WTC11 (cell line): ENCODE measurements at regions not wholly inside any gene's neighbourhood (a gene's known extent, or its start where the extent isn't known, plus 50 kb on each side); places are given as distances from the start of the nearest gene placed in this dataset.

Experiments used
- FOXJ3 ChIP-seq: sonication (generic); formaldehyde crosslinking; IDR thresholded peaks from 2 replicates; pipeline ENCODE4 v1.9.0; 2021; ENCODE audit warnings: missing genetic modification reagents, mild to moderate bottlenecking, borderline replicate concordance
- NR3C1 ChIP-seq: sonication (generic); formaldehyde crosslinking; conservative IDR thresholded peaks from 2 replicates; pipeline ENCODE4 v1.8.1; 2023; ENCODE audit warnings: low read depth, mild to moderate bottlenecking, missing genetic modification reagents
- TF ChIP-seq, protein P1 (sequence below): fragments of 200-600 bp; IDR thresholded peaks from 2 replicates; pipeline ENCODE4 v1.8.0; 2022; ENCODE audit warnings: antibody characterized with exemption
- TF ChIP-seq, protein P2 (sequence below): sonication (generic); formaldehyde crosslinking; IDR thresholded peaks from 2 replicates; pipeline ENCODE4 v1.8.0; 2022; ENCODE audit warnings: mild to moderate bottlenecking, missing genetic modification reagents
- TF ChIP-seq, protein P3 (sequence below): sonication (generic); formaldehyde crosslinking; IDR thresholded peaks from 2 replicates; pipeline ENCODE4 v1.8.1; 2022; ENCODE audit warnings: low read depth, missing genetic modification reagents, borderline replicate concordance
- TF ChIP-seq, protein P4 (sequence below): sonication (generic); formaldehyde crosslinking; IDR thresholded peaks from 2 replicates; pipeline ENCODE4 v1.8.1; 2022; ENCODE audit warnings: mild to moderate bottlenecking, missing genetic modification reagents, moderate library complexity, borderline replicate concordance

DNA sequence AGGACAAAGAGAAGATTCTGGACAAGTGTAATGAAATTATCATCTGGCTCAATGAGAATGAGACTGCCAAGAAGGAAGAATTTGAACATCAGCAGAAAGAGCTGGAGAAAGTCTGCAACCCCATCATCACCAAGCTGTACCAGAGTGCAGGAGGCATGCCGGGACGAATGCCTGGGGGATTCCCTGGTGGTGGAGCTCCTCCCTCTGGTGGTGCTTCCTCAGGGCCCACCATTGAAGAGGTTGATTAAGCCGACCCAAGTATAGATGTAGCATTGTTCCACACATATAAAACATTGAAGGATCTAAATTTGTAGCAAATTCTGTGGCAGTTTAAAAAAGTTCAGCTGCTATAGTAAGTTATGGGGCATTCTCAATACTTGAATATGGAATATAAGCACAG is 174.3 kb upstream of the CCND2 start:
- TF ChIP-seq, protein P1, sequence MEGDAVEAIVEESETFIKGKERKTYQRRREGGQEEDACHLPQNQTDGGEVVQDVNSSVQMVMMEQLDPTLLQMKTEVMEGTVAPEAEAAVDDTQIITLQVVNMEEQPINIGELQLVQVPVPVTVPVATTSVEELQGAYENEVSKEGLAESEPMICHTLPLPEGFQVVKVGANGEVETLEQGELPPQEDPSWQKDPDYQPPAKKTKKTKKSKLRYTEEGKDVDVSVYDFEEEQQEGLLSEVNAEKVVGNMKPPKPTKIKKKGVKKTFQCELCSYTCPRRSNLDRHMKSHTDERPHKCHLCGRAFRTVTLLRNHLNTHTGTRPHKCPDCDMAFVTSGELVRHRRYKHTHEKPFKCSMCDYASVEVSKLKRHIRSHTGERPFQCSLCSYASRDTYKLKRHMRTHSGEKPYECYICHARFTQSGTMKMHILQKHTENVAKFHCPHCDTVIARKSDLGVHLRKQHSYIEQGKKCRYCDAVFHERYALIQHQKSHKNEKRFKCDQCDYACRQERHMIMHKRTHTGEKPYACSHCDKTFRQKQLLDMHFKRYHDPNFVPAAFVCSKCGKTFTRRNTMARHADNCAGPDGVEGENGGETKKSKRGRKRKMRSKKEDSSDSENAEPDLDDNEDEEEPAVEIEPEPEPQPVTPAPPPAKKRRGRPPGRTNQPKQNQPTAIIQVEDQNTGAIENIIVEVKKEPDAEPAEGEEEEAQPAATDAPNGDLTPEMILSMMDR: no peak
- TF ChIP-seq, protein P2, sequence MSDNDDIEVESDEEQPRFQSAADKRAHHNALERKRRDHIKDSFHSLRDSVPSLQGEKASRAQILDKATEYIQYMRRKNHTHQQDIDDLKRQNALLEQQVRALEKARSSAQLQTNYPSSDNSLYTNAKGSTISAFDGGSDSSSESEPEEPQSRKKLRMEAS (CRISPR knock-in tag): no peak
- TF ChIP-seq, protein P3, sequence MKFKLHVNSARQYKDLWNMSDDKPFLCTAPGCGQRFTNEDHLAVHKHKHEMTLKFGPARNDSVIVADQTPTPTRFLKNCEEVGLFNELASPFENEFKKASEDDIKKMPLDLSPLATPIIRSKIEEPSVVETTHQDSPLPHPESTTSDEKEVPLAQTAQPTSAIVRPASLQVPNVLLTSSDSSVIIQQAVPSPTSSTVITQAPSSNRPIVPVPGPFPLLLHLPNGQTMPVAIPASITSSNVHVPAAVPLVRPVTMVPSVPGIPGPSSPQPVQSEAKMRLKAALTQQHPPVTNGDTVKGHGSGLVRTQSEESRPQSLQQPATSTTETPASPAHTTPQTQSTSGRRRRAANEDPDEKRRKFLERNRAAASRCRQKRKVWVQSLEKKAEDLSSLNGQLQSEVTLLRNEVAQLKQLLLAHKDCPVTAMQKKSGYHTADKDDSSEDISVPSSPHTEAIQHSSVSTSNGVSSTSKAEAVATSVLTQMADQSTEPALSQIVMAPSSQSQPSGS: no peak
- TF ChIP-seq, protein P4, sequence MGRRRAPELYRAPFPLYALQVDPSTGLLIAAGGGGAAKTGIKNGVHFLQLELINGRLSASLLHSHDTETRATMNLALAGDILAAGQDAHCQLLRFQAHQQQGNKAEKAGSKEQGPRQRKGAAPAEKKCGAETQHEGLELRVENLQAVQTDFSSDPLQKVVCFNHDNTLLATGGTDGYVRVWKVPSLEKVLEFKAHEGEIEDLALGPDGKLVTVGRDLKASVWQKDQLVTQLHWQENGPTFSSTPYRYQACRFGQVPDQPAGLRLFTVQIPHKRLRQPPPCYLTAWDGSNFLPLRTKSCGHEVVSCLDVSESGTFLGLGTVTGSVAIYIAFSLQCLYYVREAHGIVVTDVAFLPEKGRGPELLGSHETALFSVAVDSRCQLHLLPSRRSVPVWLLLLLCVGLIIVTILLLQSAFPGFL (CRISPR knock-in tag): no peak
- TF ChIP-seq FOXJ3 (CRISPR knock-in tag) (no peak), NR3C1 (no peak)
